H1 (cell line): ENCODE measurements at regions not wholly inside any gene's neighbourhood (a gene's known extent, or its start where the extent isn't known, plus 50 kb on each side); places are given as distances from the start of the nearest gene placed in this dataset.

Source experiments
- ATF2 ChIP-seq: IDR thresholded peaks from 2 replicates; pipeline ENCODE4 v1.6.1; 2012; ENCODE audit warnings: low read length, inconsistent platforms
- EZH2 ChIP-seq: fragments of 200-600 bp; sonication (generic); IDR thresholded peaks from 2 replicates; pipeline ENCODE4 v1.7.1; 2012; ENCODE audit warnings: low read depth, mild to moderate bottlenecking, moderate library complexity, low read length, inconsistent platforms; ENCODE audit not compliant: severe bottlenecking
- GTF2F1 ChIP-seq: IDR thresholded peaks from 2 replicates; pipeline ENCODE4 v1.6.1; 2012; ENCODE audit warnings: low read depth, low read length, improper control_type of control experiment, borderline replicate concordance

GRCh38 chr7:156168434-156168833 is 356.2 kb upstream of the SHH start (continued):
- TF ChIP-seq GTF2F1 (no peak), EZH2 (no peak), ATF2 (no peak)
